ENCODE measurements at regions not wholly inside any gene's neighbourhood (a gene's known extent, or its start where the extent isn't known, plus 50 kb on each side); places are given as distances from the start of the nearest gene placed in this dataset.

GRCh38 chr6:12418946-12419345, 128.8 kb downstream of the EDN1 start:
- Histone ChIP-seq H3K4me3 (ENCODE audit: low read depth, low read length) (no peak overlapping the region), H3K27me3 (replicated peaks; ENCODE audit: control insufficient read depth, insufficient read depth, low read length) (no peaks in the 10 kb centered on the region), H3K36me3 (ENCODE audit: control insufficient read depth, insufficient read depth, low read length) (no peaks in the 10 kb centered on the region), H3K9me3 (no peaks in the 10 kb centered on the region; the same call in 1 of the 2 replicates), H3K4me1 (peaks cover 22% of the 10 kb centered on the region)
- POLR2A ChIA-PET = no interaction called here
- no peak for DNase-seq
- Mint-ChIP-seq H3K9me3 (ENCODE audit: unreplicated experiment) (peaks cover 12% of the 10 kb centered on the region), H3K27ac (ENCODE audit: unreplicated experiment) (no peak overlapping the region), H3K36me3 (ENCODE audit: insufficient read depth, unreplicated experiment) (no peaks in the 10 kb centered on the region), H3K4me3 (ENCODE audit: unreplicated experiment) (no peak overlapping the region), H3K27me3 (ENCODE audit: insufficient read depth, unreplicated experiment) (no peaks in the 10 kb centered on the region), H3K4me1 (ENCODE audit: low read depth, unreplicated experiment) (peaks cover 15% of the 10 kb centered on the region)
- intact Hi-C loops (cut with micrococcal nuclease; ENCODE audit: unreplicated experiment) = no loop called here
- CTCF ChIA-PET = no interaction called here
- BruUV-seq (replicated peaks) = no TSS peak
- TF ChIP-seq CTCF (IDR thresholded peaks at IDR 0.05; ENCODE audit: insufficient read depth in 1 of 2, low read depth in 1 of 2, low read length in 1 of 2, severe bottlenecking in 1 of 2, unreplicated experiment in 1 of 2) = no peak

DNA sequence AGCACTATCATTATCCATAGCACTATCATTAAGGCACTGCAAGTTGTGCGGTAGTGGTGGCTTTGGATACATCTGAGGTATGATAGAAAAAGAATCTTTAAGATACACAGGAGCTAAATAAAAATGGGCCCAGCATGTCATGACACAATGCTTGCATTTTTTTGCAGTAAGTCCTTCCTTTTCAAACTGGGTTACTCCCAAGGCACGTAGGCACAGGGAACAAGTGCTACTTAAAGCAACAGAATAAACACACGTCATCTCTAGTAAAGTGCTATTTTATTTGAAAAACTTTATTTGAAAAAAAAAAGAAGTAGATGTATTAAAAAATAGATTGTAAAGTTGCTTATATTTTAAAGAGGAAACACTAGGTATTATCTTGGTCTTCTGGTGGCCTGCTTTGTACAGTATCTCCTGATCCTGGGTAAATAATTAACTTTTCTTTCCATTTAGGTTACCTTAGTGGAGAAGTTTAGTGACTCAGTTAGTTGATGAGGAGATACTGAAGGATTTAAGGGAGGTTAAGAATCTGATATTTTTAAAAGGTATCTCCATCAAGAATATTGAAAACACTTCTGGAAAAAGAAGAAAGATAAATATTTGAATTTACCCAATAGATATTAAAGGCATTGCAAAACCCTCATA, 129.6 kb downstream of the EDN1 start:
- Histone ChIP-seq H3K9me3 (no peaks in the 10 kb centered on the region; the same call in 1 of the 2 replicates), H3K4me1 (peaks cover 22% of the 10 kb centered on the region), H3K36me3 (ENCODE audit: control insufficient read depth, insufficient read depth, low read length) (no peaks in the 10 kb centered on the region), H3K4me3 (ENCODE audit: low read depth, low read length) (no peak overlapping the region), H3K27me3 (replicated peaks; ENCODE audit: control insufficient read depth, insufficient read depth, low read length) (no peaks in the 10 kb centered on the region)
- no peak for DNase-seq
- peaks cover 12% of the 10 kb centered on the region for H3K9me3 Mint-ChIP-seq (ENCODE audit: unreplicated experiment)
- H3K27ac Mint-ChIP-seq (ENCODE audit: unreplicated experiment) = no peak overlapping the region
- ChIA-PET CTCF (no interaction called here), POLR2A (no interaction called here)
- peaks cover 16% of the 10 kb centered on the region for H3K4me1 Mint-ChIP-seq (ENCODE audit: low read depth, unreplicated experiment)
- no peaks in the 10 kb centered on the region for H3K27me3 Mint-ChIP-seq (ENCODE audit: insufficient read depth, unreplicated experiment)
- no peak for TF ChIP-seq CTCF (IDR thresholded peaks at IDR 0.05; ENCODE audit: insufficient read depth in 1 of 2, low read depth in 1 of 2, low read length in 1 of 2, severe bottlenecking in 1 of 2, unreplicated experiment in 1 of 2)
- intact Hi-C loops (cut with micrococcal nuclease; ENCODE audit: unreplicated experiment) = no loop called here
- H3K36me3 Mint-ChIP-seq (ENCODE audit: insufficient read depth, unreplicated experiment) = no peaks in the 10 kb centered on the region
- no peak overlapping the region for H3K4me3 Mint-ChIP-seq (ENCODE audit: unreplicated experiment)
- no TSS peak for BruUV-seq (replicated peaks)

DNA sequence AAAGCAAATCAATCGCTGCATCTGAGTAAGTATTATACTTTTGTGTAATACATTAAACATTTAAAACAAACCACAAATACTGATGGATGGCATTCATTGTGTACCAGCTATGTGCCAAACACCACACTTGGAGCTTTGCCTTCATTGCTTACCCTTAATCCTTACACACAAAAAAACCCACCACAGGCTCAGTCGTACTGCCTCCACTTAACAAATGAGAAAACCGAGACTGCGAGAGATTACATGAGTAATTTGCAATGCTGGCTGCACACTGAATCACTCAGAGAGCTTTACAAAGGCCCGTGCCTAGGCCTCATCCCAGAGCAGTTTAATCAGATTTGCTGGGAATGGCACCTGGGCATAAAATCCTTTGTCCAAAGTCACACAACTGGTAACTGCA, 130.5 kb downstream of the EDN1 start:
- Mint-ChIP-seq H3K9me3 (ENCODE audit: unreplicated experiment) (peaks cover 12% of the 10 kb centered on the region), H3K36me3 (ENCODE audit: insufficient read depth, unreplicated experiment) (no peaks in the 10 kb centered on the region), H3K27ac (ENCODE audit: unreplicated experiment) (no peak overlapping the region), H3K4me1 (ENCODE audit: low read depth, unreplicated experiment) (peaks cover 16% of the 10 kb centered on the region), H3K27me3 (ENCODE audit: insufficient read depth, unreplicated experiment) (no peaks in the 10 kb centered on the region), H3K4me3 (ENCODE audit: unreplicated experiment) (no peak overlapping the region)
- no peaks in the 10 kb centered on the region for H3K36me3 ChIP-seq (ENCODE audit: control insufficient read depth, insufficient read depth, low read length)
- no peak for TF ChIP-seq CTCF (IDR thresholded peaks at IDR 0.05; ENCODE audit: insufficient read depth in 1 of 2, low read depth in 1 of 2, low read length in 1 of 2, severe bottlenecking in 1 of 2, unreplicated experiment in 1 of 2)
- no peak overlapping the region for H3K4me3 ChIP-seq (ENCODE audit: low read depth, low read length)
- intact Hi-C loops (cut with micrococcal nuclease; ENCODE audit: unreplicated experiment) = no loop called here
- H3K9me3 ChIP-seq = no peaks in the 10 kb centered on the region; the same call in 1 of the 2 replicates
- H3K27me3 ChIP-seq (replicated peaks; ENCODE audit: control insufficient read depth, insufficient read depth, low read length) = no peaks in the 10 kb centered on the region
- CTCF ChIA-PET = no interaction called here
- BruUV-seq (replicated peaks) = no TSS peak
- POLR2A ChIA-PET = no interaction called here
- peaks cover 22% of the 10 kb centered on the region for H3K4me1 ChIP-seq
- no peak for DNase-seq
